Mesendoderm (in vitro differentiated cells): ENCODE measurements at regions not wholly inside any gene's neighbourhood (a gene's known extent, or its start where the extent isn't known, plus 50 kb on each side); places are given as distances from the start of the nearest gene placed in this dataset.
"Not testable (repeated sequence)": the region's sequence is repeated elsewhere in the genome, so short reads cannot be mapped to it uniquely, and the experiment has no call there.

Source experiments
- DNase-seq: peaks from one replicate; pipeline ENCODE4 v3.0.0; 2013
- H2AK5ac ChIP-seq: 2 replicates; pipeline ENCODE4 v1.6.1; 2013; ENCODE audit warnings: low read length, inconsistent platforms
- H2BK120ac ChIP-seq: 2 replicates; pipeline ENCODE4 v1.6.1; 2013; ENCODE audit warnings: low read depth, mild to moderate bottlenecking, low read length, moderate library complexity, mixed read lengths
- H2BK15ac ChIP-seq: replicated peaks from 2 replicates; pipeline ENCODE4 v1.6.1; 2013; ENCODE audit warnings: low read depth, mild to moderate bottlenecking, moderate library complexity
- H2BK5ac ChIP-seq: 2 replicates; pipeline ENCODE4 v1.6.1; 2013; ENCODE audit warnings: low read length, inconsistent platforms
- H3K18ac ChIP-seq: 2 replicates; pipeline ENCODE4 v1.6.1; 2013; ENCODE audit warnings: mild to moderate bottlenecking, low read length, mixed read lengths
- H3K23ac ChIP-seq: one replicate; pipeline ENCODE4 v1.6.1; 2013; ENCODE audit warnings: low read length
- H3K27ac ChIP-seq: 2 replicates; pipeline ENCODE4 v1.5.1; 2013; ENCODE audit warnings: low read depth, mild to moderate bottlenecking, inconsistent platforms, low read length, moderate library complexity
- H3K27me3 ChIP-seq: 2 replicates; pipeline ENCODE4 v1.6.1; 2013; ENCODE audit warnings: low read length, control low read depth, mild to moderate bottlenecking, inconsistent platforms; ENCODE audit not compliant: insufficient read depth, poor library complexity
- H3K36me3 ChIP-seq: 2 replicates; pipeline ENCODE4 v1.6.1; 2013; ENCODE audit warnings: low read length, inconsistent platforms; ENCODE audit not compliant: control insufficient read depth, insufficient read depth
- H3K4ac ChIP-seq: one replicate; pipeline ENCODE4 v1.6.1; 2013; ENCODE audit warnings: low read depth, mild to moderate bottlenecking, low read length, moderate library complexity
- H3K4me1 ChIP-seq: 2 replicates; pipeline ENCODE4 v1.6.1; 2013; ENCODE audit warnings: low read depth, low read length, inconsistent platforms; ENCODE audit not compliant: control insufficient read depth
- H3K4me2 ChIP-seq: 2 replicates; pipeline ENCODE4 v1.6.1; 2013; ENCODE audit warnings: low read length
- H3K4me3 ChIP-seq: 2 replicates; pipeline ENCODE4 v1.5.1; 2013; ENCODE audit warnings: mild to moderate bottlenecking, low read length
- H3K56ac ChIP-seq: one replicate; pipeline ENCODE4 v1.6.1; 2013; ENCODE audit warnings: low read length
- H3K79me1 ChIP-seq: 2 replicates; pipeline ENCODE4 v1.6.1; 2013; ENCODE audit warnings: low read length, inconsistent platforms
- H3K79me2 ChIP-seq: 2 replicates; pipeline ENCODE4 v1.6.1; 2013; ENCODE audit warnings: mild to moderate bottlenecking, low read length; ENCODE audit not compliant: control insufficient read depth, insufficient read depth
- H3K9ac ChIP-seq: 2 replicates; pipeline ENCODE4 v1.6.1; 2013; ENCODE audit warnings: low read length, inconsistent platforms
- H4K5ac ChIP-seq: one replicate; pipeline ENCODE4 v1.6.1; 2013; ENCODE audit warnings: low read length
- H4K8ac ChIP-seq: one replicate; pipeline ENCODE4 v1.6.1; 2013; ENCODE audit warnings: low read depth, mild to moderate bottlenecking, control low read depth, low read length, moderate library complexity
- WGBS: extraction: QIAGEN DNeasy Blood & Tissue Kit; methylation state at CpG from one replicate; pipeline ENCODE4 v1.1.7; 2013; ENCODE audit warnings: low lambda C conversion rate, missing lambda C conversion rate; ENCODE audit not compliant: insufficient coverage; ENCODE audit errors: extremely low coverage; 5-methylcytosine and 5-hydroxymethylcytosine counted together

DNA sequence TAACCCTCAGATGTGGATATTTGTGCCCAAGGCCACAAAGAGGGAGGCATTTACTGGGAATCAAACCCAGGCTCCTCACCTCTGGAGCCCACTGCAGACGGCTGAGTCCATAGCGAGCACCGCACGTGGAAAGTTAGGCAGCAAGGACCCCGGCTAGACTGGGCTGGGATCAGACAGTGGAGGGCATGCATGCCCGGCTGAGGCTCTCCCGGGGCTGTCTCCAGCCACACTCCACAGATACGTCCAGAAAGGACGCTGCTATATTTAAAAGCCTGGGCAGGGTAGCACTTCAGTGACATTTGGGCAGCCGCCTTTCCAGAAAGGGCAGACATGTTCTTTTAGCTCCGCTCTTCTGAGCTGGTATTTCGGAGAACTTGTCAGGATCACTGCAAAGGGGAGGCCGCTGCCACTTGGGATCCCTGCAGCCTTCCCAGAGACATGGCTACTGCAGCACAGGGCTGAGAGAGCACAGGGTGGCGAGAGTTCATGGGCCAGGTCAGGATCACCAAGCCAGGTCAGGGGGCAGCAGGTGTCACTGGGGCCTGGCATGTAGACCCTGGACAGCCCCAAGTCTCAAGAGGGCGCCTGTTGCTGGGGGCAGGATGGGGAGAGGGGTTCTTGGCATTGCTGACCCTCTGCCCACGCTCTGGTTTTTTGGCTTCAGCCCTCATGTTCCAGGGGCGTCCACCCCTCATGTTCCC lies 121.7 kb downstream of the PHETA1 start:
- Histone ChIP-seq H3K18ac (no peak overlapping the region), H3K79me1 (no peaks in the 10 kb centered on the region), H3K56ac (no peak overlapping the region), H2BK120ac (no peak overlapping the region), H3K23ac (no peak overlapping the region), H2AK5ac (no peak overlapping the region), H3K4me1 (no peaks in the 10 kb centered on the region), H3K79me2 (no peaks in the 10 kb centered on the region), H3K4me3 (no peak overlapping the region), H3K27me3 (no peaks in the 10 kb centered on the region), H3K9ac (no peak overlapping the region), H2BK15ac (no peak overlapping the region), H3K4ac (no peak overlapping the region), H4K5ac (no peak overlapping the region), H2BK5ac (no peak overlapping the region), H3K4me2 (no peak overlapping the region), H3K27ac (no peak overlapping the region), H4K8ac (no peak overlapping the region), H3K36me3 (no peaks in the 10 kb centered on the region)
- WGBS, result no CpG with 5 or more reads among the region's 17 CpGs
- no peak for DNase-seq

DNA sequence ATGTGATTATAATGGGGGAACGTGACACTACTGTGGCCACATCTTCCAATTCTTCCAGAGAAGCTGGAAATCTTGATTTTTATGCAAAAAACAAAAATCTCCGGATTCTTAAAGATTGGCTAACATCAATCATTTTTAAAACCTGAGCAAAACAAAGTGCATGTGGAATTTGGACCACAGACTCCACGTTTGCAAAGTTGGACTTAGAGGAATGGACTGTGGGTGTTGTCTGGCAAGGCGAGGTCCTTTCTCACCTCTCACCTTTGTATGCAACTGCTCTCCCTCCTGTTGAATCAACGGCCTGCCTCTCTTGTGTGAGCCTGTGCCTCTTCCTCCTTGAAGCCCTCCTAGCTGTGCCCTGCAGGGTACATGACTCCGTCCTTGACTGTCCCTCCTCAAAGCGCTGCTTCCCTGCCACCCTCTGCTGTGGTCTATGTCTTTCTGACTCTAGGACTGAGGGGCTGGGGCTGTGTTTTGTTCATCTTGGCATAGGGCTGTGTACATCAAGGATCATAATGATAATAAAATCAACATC lies 122.4 kb downstream of the PHETA1 start:
- Histone ChIP-seq H4K5ac (no peak overlapping the region), H3K79me1 (no peaks in the 10 kb centered on the region), H3K23ac (no peak overlapping the region), H2BK15ac (no peak overlapping the region), H3K27ac (no peak overlapping the region), H4K8ac (no peak overlapping the region), H2BK120ac (no peak overlapping the region), H3K18ac (no peak overlapping the region), H3K4me1 (no peaks in the 10 kb centered on the region), H3K79me2 (no peaks in the 10 kb centered on the region), H3K27me3 (no peaks in the 10 kb centered on the region), H3K9ac (no peak overlapping the region), H3K56ac (no peak overlapping the region), H3K4me3 (no peak overlapping the region), H3K4me2 (no peak overlapping the region), H2BK5ac (no peak overlapping the region), H3K4ac (no peak overlapping the region), H2AK5ac (no peak overlapping the region), H3K36me3 (no peaks in the 10 kb centered on the region)
- WGBS, result no CpG with 5 or more reads among the region's 7 CpGs
- DNase-seq, result no peak

DNA sequence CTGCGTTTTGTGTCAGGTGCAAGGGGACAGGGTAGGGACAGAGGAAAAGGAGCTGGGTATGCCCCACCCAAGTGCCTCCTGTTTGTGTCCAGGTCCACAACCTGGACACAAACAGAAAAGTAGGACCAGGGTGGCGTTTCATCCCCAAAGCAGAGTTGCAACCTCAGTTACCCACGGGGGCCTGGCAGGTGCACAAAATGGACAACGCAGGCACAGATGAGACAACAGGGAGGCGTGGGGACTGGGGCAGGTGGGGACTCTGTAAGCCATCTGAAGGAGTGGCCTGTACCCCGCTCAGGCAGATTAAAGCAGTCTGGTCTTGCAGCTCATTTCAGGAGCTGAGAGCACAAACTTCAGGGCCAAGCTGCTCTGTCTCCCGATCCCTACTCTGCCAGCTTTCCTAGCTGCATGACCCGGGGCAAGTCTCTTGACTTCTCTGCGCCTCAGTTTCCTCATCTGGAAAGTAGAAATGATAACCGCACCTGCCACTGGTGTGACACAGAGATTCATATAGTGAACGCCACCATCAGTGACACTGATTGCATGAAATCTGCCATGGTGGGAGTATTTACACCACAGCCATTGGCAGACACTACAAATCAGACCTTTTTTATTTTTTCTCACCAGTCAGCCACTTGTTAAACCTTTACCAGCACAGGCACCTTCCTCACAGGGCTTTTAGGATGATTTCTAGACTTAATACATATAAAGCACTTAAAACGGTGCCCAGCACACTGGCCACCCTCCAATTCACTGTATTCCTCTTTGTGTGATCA lies 123.0 kb downstream of the PHETA1 start:
- Histone ChIP-seq H3K18ac (no peak overlapping the region), H3K4me1 (no peaks in the 10 kb centered on the region), H3K4me3 (no peak overlapping the region), H3K79me2 (no peaks in the 10 kb centered on the region), H3K4me2 (no peak overlapping the region), H3K27me3 (no peaks in the 10 kb centered on the region), H3K56ac (no peak overlapping the region), H3K79me1 (no peaks in the 10 kb centered on the region), H3K4ac (no peak overlapping the region), H4K5ac (no peak overlapping the region), H2BK15ac (no peak overlapping the region), H3K27ac (no peak overlapping the region), H3K9ac (no peak overlapping the region), H2BK120ac (no peak overlapping the region), H4K8ac (no peak overlapping the region), H2BK5ac (no peak overlapping the region), H2AK5ac (no peak overlapping the region), H3K23ac (no peak overlapping the region), H3K36me3 (no peaks in the 10 kb centered on the region)
- no CpG with 5 or more reads among the region's 12 CpGs for WGBS
- no peak for DNase-seq

DNA sequence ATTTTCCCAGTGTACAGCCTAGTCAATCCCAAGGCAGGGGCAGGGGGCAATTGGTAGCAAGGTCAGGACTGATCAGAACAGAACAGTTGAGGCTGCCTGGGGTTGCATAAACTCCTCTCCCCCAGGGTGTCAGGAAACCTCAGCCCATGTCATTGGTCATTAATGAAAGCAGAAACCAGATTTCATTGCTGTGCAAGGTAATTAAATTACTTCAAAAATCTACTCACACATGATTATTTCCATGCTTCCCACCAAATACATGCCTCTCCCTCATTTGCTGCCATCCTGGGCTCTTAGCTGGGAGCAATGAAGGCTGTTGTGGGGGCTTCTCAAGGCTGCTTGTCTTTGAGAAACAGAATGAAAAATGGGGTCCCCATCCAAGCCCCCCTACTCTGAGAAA lies 124.2 kb downstream of the PHETA1 start:
- Histone ChIP-seq H3K4me2 (no peak overlapping the region), H4K8ac (no peak overlapping the region), H3K23ac (no peak overlapping the region)

DNA sequence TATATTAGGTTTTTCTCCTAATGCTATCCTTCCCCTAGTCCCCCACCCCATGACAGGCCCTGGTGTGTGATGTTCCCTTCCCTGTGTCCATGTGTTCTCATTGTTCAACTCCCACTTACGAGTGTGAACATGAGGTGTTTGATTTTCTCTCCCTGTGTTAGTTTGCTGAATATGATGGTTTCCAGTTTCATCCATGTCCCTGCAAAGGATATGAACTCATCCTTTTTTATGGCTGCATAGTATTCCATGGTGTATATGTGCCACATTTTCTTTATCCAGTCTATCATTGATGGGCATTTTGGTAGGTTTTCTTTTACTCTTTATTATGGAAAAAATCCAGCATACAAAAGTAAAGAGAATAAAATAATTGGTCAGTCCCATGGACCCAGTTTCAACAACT lies 126.1 kb downstream of the PHETA1 start:
- not testable (repeated sequence) for H2BK120ac ChIP-seq, H3K23ac ChIP-seq, H4K8ac ChIP-seq, H3K4ac ChIP-seq, H3K9ac ChIP-seq, H2BK15ac ChIP-seq, H3K18ac ChIP-seq, DNase-seq, H3K4me2 ChIP-seq, H3K79me1 ChIP-seq, H4K5ac ChIP-seq, H2AK5ac ChIP-seq, H2BK5ac ChIP-seq, H3K4me3 ChIP-seq, H3K79me2 ChIP-seq, H3K27ac ChIP-seq, H3K27me3 ChIP-seq, H3K36me3 ChIP-seq, H3K4me1 ChIP-seq, H3K56ac ChIP-seq
- no CpG with 5 or more reads among the region's 1 CpG for WGBS

More for the DNA sequence above, 124.2 kb downstream of the PHETA1 start:
- Histone ChIP-seq H3K27ac (no peak overlapping the region), H2AK5ac (no peak overlapping the region), H3K79me1 (no peaks in the 10 kb centered on the region), H4K5ac (no peak overlapping the region), H2BK120ac (no peak overlapping the region), H3K56ac (no peak overlapping the region), H3K79me2 (no peaks in the 10 kb centered on the region), H3K27me3 (no peaks in the 10 kb centered on the region), H2BK5ac (no peak overlapping the region), H3K4me1 (no peaks in the 10 kb centered on the region), H3K9ac (no peak overlapping the region), H3K36me3 (no peaks in the 10 kb centered on the region), H3K4me3 (no peak overlapping the region), H3K18ac (no peak overlapping the region), H2BK15ac (no peak overlapping the region), H3K4ac (no peak overlapping the region)
- DNase-seq, result no peak
